BLaER1 treated with 17β-estradiol and CSF1 and Interleukin-3, amounts not matched to agents 10 nM and 100 nM (cell line): ENCODE measurements at regions not wholly inside any gene's neighbourhood (a gene's known extent, or its start where the extent isn't known, plus 50 kb on each side); places are given as distances from the start of the nearest gene placed in this dataset.
A peak's percentile ranks its signal among the peaks of the same experiment; 100 is the strongest.

ENCODE experiments used
- H3K27ac ChIP-seq, 11 experiments: shearing (Covaris generic); formaldehyde crosslinking; 2 replicates each; pipeline ENCODE4 v1.8.1; 2022
- H3K27me3 ChIP-seq, 11 experiments: shearing (Covaris generic); formaldehyde crosslinking; 2 replicates each; pipeline ENCODE4 v1.8.1; 2022
- H3K36me3 ChIP-seq, 11 experiments: shearing (Covaris generic); formaldehyde crosslinking; 2 replicates each; pipeline ENCODE4 v1.8.1; 2022
- H3K4me1 ChIP-seq, 10 experiments: shearing (Covaris generic); formaldehyde crosslinking; 2 replicates each; pipeline ENCODE4 v1.8.1; 2022
- H3K4me2 ChIP-seq, 11 experiments: shearing (Covaris generic); formaldehyde crosslinking; 2 replicates each; pipeline ENCODE4 v1.8.1; 2022
- H3K4me3 ChIP-seq, 10 experiments: shearing (Covaris generic); formaldehyde crosslinking; 2 replicates each; pipeline ENCODE4 v1.8.1; 2022
- H3K9ac ChIP-seq, 11 experiments: shearing (Covaris generic); formaldehyde crosslinking; 2 replicates each; pipeline ENCODE4 v1.8.1; 2022
- H3K9me3 ChIP-seq, 11 experiments: shearing (Covaris generic); formaldehyde crosslinking; replicated peaks in 1 of 11; 2 replicates each; pipeline ENCODE4 v1.8.1; 2022
- H4K20me1 ChIP-seq, 11 experiments: shearing (Covaris generic); formaldehyde crosslinking; 2 replicates each; pipeline ENCODE4 v1.8.1; 2022
- Cebpa-rat ChIP-seq, 11 experiments: shearing (Covaris generic); IDR thresholded peaks; 2 replicates each; pipeline ENCODE4 v1.8.1; 2022

- Histone ChIP-seq H3K27ac (no peak overlapping the region), H4K20me1 (no peaks in the 10 kb centered on the region), H3K4me1 (no peaks in the 10 kb centered on the region), H3K4me3 (no peak overlapping the region), H3K4me2 (no peak overlapping the region), H3K36me3 (no peaks in the 10 kb centered on the region), H3K9ac (no peak overlapping the region), H3K9me3 (no peaks in the 10 kb centered on the region), H3K27me3 (no peaks in the 10 kb centered on the region)
- no peak for TF ChIP-seq Cebpa-rat (IDR thresholded peaks at IDR 0.05)
Measured at GRCh38 chr5:116806836-116807235, 232.2 kb upstream of the SEMA6A start.

GRCh38 chr5:116799401-116799800 is 224.8 kb upstream of the SEMA6A start:
- Histone ChIP-seq H3K4me2 (no peak overlapping the region), H3K9me3 (no peaks in the 10 kb centered on the region), H3K9ac (no peak overlapping the region), H3K36me3 (no peaks in the 10 kb centered on the region), H3K4me3 (no peak overlapping the region), H3K27ac (no peak overlapping the region), H3K27me3 (no peaks in the 10 kb centered on the region), H3K4me1 (peaks cover 0 to 12% (median 0%) of the 10 kb centered on the region in 10 experiments; a peak in 4 of 20 replicates), H4K20me1 (no peaks in the 10 kb centered on the region)
- TF ChIP-seq Cebpa-rat (IDR thresholded peaks at IDR 0.05): no peak

- H3K9me3 ChIP-seq: peaks cover 0 to 3% (median under 1%) of the 10 kb centered on the region in 11 experiments; a peak in 8 of 22 replicates
- no peak overlapping the region for H3K4me3 ChIP-seq
- H3K9ac ChIP-seq: no peak overlapping the region
- no peaks in the 10 kb centered on the region for H3K36me3 ChIP-seq
- H3K4me1 ChIP-seq: peaks cover 0 to 7% (median 0%) of the 10 kb centered on the region in 10 experiments; a peak in 1 of 20 replicates
- H3K4me2 ChIP-seq: peak overlapping the region in 1 of 11 experiments; percentile 29; a peak in 1 of 22 replicates
- no peak overlapping the region for H3K27ac ChIP-seq
- H4K20me1 ChIP-seq: no peaks in the 10 kb centered on the region
- H3K27me3 ChIP-seq: no peaks in the 10 kb centered on the region
- no peak; a peak in 1 of 22 replicates for TF ChIP-seq Cebpa-rat (IDR thresholded peaks at IDR 0.05)
Measured at GRCh38 chr5:116795189-116795588, 220.6 kb upstream of the SEMA6A start.

- TF ChIP-seq Cebpa-rat (IDR thresholded peaks at IDR 0.05): no peak
Measured at GRCh38 chr5:116789522-116789921, 214.9 kb upstream of the SEMA6A start.

GRCh38 chr5:116788851-116789403 is 214.3 kb upstream of the SEMA6A start:
- Histone ChIP-seq H3K9me3 (peaks cover 0 to 10% (median 7%) of the 10 kb centered on the region in 11 experiments; a peak in 12 of 22 replicates), H3K4me2 (no peak overlapping the region), H3K4me3 (no peak overlapping the region), H4K20me1 (no peaks in the 10 kb centered on the region), H3K27ac (no peak overlapping the region), H3K27me3 (no peaks in the 10 kb centered on the region), H3K4me1 (no peaks in the 10 kb centered on the region), H3K9ac (no peak overlapping the region), H3K36me3 (no peaks in the 10 kb centered on the region)
- no peak for TF ChIP-seq Cebpa-rat (IDR thresholded peaks at IDR 0.05)

More at GRCh38 chr5:116789522-116789921, 214.9 kb upstream of the SEMA6A start:
- Histone ChIP-seq H3K27me3 (no peaks in the 10 kb centered on the region), H3K27ac (no peak overlapping the region), H3K4me1 (no peaks in the 10 kb centered on the region), H3K4me3 (no peak overlapping the region), H4K20me1 (no peaks in the 10 kb centered on the region), H3K9ac (no peak overlapping the region), H3K4me2 (no peak overlapping the region), H3K36me3 (no peaks in the 10 kb centered on the region), H3K9me3 (peaks cover 0 to 10% (median 7%) of the 10 kb centered on the region in 11 experiments; a peak in 12 of 22 replicates)

DNA sequence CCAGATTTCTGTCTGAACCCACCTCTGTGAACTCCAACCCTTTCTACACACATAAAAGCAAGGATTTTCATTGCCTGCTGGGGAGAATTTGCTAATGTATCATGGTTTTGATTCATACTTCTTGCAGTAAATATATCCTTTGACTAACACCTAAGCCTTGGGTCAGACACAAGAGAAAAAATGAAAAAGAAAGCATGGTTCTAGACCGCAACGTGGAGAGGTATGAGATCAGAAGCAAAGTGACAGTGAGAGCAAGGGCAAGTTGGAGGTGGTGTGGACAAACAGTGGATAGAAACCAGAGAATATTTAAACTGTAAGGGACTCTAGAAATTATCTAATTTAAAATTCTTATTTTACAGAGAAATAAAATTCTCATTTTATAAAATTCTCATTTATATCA is 212.9 kb upstream of the SEMA6A start:
- H3K36me3 ChIP-seq: no peaks in the 10 kb centered on the region
- no peaks in the 10 kb centered on the region for H3K4me1 ChIP-seq
- peaks cover 0 to 13% (median 10%) of the 10 kb centered on the region in 11 experiments; a peak in 13 of 22 replicates for H3K9me3 ChIP-seq
- H3K4me2 ChIP-seq: no peak overlapping the region
- H3K4me3 ChIP-seq: no peak overlapping the region
- no peak for TF ChIP-seq Cebpa-rat (IDR thresholded peaks at IDR 0.05)
- H3K27me3 ChIP-seq: no peaks in the 10 kb centered on the region
- H4K20me1 ChIP-seq: no peaks in the 10 kb centered on the region
- H3K9ac ChIP-seq: no peak overlapping the region
- H3K27ac ChIP-seq: no peak overlapping the region

DNA sequence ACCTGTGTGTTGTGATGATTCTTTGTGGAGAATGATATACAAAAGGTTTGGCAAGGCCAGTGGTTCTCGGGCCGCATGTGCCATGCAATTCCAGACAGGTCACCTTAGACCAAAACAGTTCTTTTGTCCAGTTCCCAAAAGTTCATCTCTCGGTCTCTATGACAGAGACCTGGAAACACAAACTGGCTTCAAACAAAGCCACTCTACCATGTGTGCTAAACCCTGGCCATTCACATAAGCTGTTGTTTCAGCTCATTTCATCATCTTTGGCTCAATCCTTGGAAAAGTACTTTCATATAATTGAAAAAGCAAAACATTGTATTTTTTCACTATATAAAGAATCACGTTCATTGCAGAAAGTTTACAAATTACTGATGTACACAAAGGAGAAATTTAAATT is 210.5 kb upstream of the SEMA6A start:
- no peaks in the 10 kb centered on the region for H3K27me3 ChIP-seq
- no peak overlapping the region for H3K4me2 ChIP-seq
- H3K36me3 ChIP-seq: no peaks in the 10 kb centered on the region
- no peak for TF ChIP-seq Cebpa-rat (IDR thresholded peaks at IDR 0.05)
- no peak overlapping the region for H3K9ac ChIP-seq
- no peaks in the 10 kb centered on the region for H3K4me1 ChIP-seq
- no peak overlapping the region for H3K27ac ChIP-seq
- H3K9me3 ChIP-seq: peaks cover 0 to 19% (median 8%) of the 10 kb centered on the region in 11 experiments; a peak in 13 of 22 replicates
- H4K20me1 ChIP-seq: no peaks in the 10 kb centered on the region
- no peak overlapping the region for H3K4me3 ChIP-seq

DNA sequence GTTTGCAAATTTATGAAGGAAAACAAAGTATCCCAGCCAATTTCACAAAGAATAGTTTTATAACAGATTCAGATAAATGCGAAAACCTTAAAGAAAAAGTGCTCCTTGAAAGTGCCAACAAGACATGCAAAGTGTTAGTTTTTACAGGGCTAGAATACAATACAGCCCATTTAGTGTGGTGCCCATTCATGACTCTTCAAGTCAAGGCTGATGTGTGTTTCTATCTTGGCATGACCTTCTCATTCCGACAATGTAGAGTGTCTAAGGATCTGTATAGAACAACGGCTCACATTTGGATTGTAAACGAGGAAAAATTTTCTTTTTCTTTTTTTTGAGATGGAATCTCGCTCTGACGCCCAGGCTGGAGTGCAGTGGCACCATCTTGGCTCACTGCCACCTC is 205.2 kb upstream of the SEMA6A start:
- Histone ChIP-seq H3K4me2 (no peak overlapping the region), H3K36me3 (no peaks in the 10 kb centered on the region), H3K4me1 (no peaks in the 10 kb centered on the region), H3K9ac (no peak overlapping the region), H4K20me1 (no peaks in the 10 kb centered on the region), H3K9me3 (peaks cover 0 to 13% (median 4%) of the 10 kb centered on the region in 11 experiments; a peak in 3 of 22 replicates), H3K27me3 (no peaks in the 10 kb centered on the region), H3K27ac (no peak overlapping the region), H3K4me3 (no peak overlapping the region)
- no peak for TF ChIP-seq Cebpa-rat (IDR thresholded peaks at IDR 0.05)

GRCh38 chr5:116778651-116779280 is 204.1 kb upstream of the SEMA6A start:
- no peaks in the 10 kb centered on the region for H3K36me3 ChIP-seq
- no peak overlapping the region for H3K4me2 ChIP-seq
- H3K4me1 ChIP-seq: no peaks in the 10 kb centered on the region
- no peaks in the 10 kb centered on the region for H3K27me3 ChIP-seq
- no peaks in the 10 kb centered on the region for H4K20me1 ChIP-seq
- no peak for TF ChIP-seq Cebpa-rat (IDR thresholded peaks at IDR 0.05)
- H3K9ac ChIP-seq: no peak overlapping the region
- H3K27ac ChIP-seq: no peak overlapping the region
- H3K4me3 ChIP-seq: no peak overlapping the region
- H3K9me3 ChIP-seq: peaks cover 0 to 13% (median 4%) of the 10 kb centered on the region in 11 experiments; a peak in 3 of 22 replicates

GRCh38 chr5:116778032-116778431 is 203.4 kb upstream of the SEMA6A start:
- peaks cover 0 to 12% (median 4%) of the 10 kb centered on the region in 11 experiments; a peak in 3 of 22 replicates for H3K9me3 ChIP-seq
- H3K4me1 ChIP-seq: no peaks in the 10 kb centered on the region
- H3K4me3 ChIP-seq: no peak overlapping the region
- H3K27ac ChIP-seq: no peak overlapping the region
- H3K4me2 ChIP-seq: no peak overlapping the region
- no peaks in the 10 kb centered on the region for H3K36me3 ChIP-seq
- no peak for TF ChIP-seq Cebpa-rat (IDR thresholded peaks at IDR 0.05)
- no peaks in the 10 kb centered on the region for H4K20me1 ChIP-seq
- no peaks in the 10 kb centered on the region for H3K27me3 ChIP-seq
- no peak overlapping the region for H3K9ac ChIP-seq
